HepG2 (cell line): ENCODE measurements at regions not wholly inside any gene's neighbourhood (a gene's known extent, or its start where the extent isn't known, plus 50 kb on each side); places are given as distances from the start of the nearest gene placed in this dataset.

Source experiments
- ATAC-seq: fragments of 200-7000 bp; cut with Tn5 transposase; 3 replicates; pipeline ENCODE4 v1.9.1; 2020; ENCODE audit warnings: mild to moderate bottlenecking, moderate library complexity
- BruUV-seq: library from RNA; stranded (reverse); fragments of 400-500 nt; replicated peaks from 2 replicates; lab custom pipeline; 2021; lab: Mats Ljungman, UMichigan
- CTCF ChIA-PET: fragments of 300-600 bp; formaldehyde crosslinking; extraction: SDS; loops from one replicate; lab custom pipeline; 2021; ENCODE audit warnings: low total read pairs, inconsistent platforms, low intra/inter-chr PET ratio; lab: Yijun Ruan, JAX
- POLR2A ChIA-PET: fragments of 350-600 bp; sonication (Branson Sonifier 250); formaldehyde crosslinking; loops from one replicate; lab custom pipeline; 2020; ENCODE audit warnings: antibody characterized with exemption, inconsistent platforms; lab: Yijun Ruan, JAX
- DNase-seq: peaks from one replicate; pipeline ENCODE4 v3.0.0-alpha.2; 2015; ENCODE audit warnings: low spot score
- FAIRE-seq: peaks from 3 replicates; lab custom pipeline; 2011; peaks lifted over from hg19 to GRCh38; lab: Jason Lieb, UNC
- H2AFZ ChIP-seq: one replicate; pipeline ENCODE4 v1.6.1; 2011; ENCODE audit warnings: low read length, inconsistent platforms
- H3K27ac ChIP-seq: fragments of 300-600 bp; 3 replicates; pipeline ENCODE4 v1.8.0; 2011; ENCODE audit warnings: mixed run types, mild to moderate bottlenecking, mixed read lengths, low read length, inconsistent platforms; ENCODE audit not compliant: insufficient read depth; ENCODE audit errors: extremely low read length
- H3K27me3 ChIP-seq, 2 experiments: fragments of 200-600 bp in 1 of 2; 2 replicates in 1 of 2; 3 replicates in 1 of 2; pipeline versions ENCODE4 v1.6.0 to v1.8.0; 2011; ENCODE audit warnings: low read length in 2 of 2, mild to moderate bottlenecking in 2 of 2, moderate library complexity in 2 of 2, inconsistent platforms in 1 of 2; ENCODE audit not compliant: insufficient read depth in 2 of 2, control insufficient read depth in 1 of 2
- H3K36me3 ChIP-seq, 2 experiments: fragments of 200-600 bp in 1 of 2; replicated peaks in 1 of 2; 2 replicates in 1 of 2; 3 replicates in 1 of 2; pipeline versions ENCODE4 v1.5.1 to v1.8.0; 2011; ENCODE audit warnings: low read length in 2 of 2, inconsistent platforms in 1 of 2; ENCODE audit not compliant: insufficient read depth in 2 of 2, control insufficient read depth in 1 of 2
- H3K4me1 ChIP-seq: 2 replicates; pipeline ENCODE4 v1.5.1; 2012; ENCODE audit warnings: low read length, inconsistent platforms; ENCODE audit not compliant: insufficient read depth
- H3K4me2 ChIP-seq: 2 replicates; pipeline ENCODE4 v1.6.0; 2011; ENCODE audit warnings: low read depth, low read length, inconsistent platforms
- H3K4me3 ChIP-seq, 3 experiments: fragments of 200-600 bp in 1 of 3; sonication (generic), shearing (Covaris generic) in 1 of 3; replicated peaks in 1 of 3; 2 replicates each; pipeline ENCODE4 v1.5.1; 2011 to 2016; ENCODE audit warnings: low read length in 3 of 3, inconsistent platforms in 2 of 3, low read depth in 2 of 3, mild to moderate bottlenecking in 2 of 3, control low read depth in 1 of 3, mixed read lengths in 1 of 3; ENCODE audit not compliant: insufficient read depth in 1 of 3
- H3K79me2 ChIP-seq: one replicate; pipeline ENCODE4 v1.6.1; 2011; ENCODE audit warnings: low read length, inconsistent platforms; ENCODE audit not compliant: insufficient read depth
- H3K9ac ChIP-seq: 2 replicates; pipeline ENCODE4 v1.6.0; 2011; ENCODE audit warnings: mild to moderate bottlenecking, low read depth, low read length, inconsistent platforms; ENCODE audit not compliant: insufficient read depth
- H3K9me3 ChIP-seq: 2 replicates; pipeline ENCODE4 v1.5.1; 2012; ENCODE audit warnings: mild to moderate bottlenecking, low read length
- H4K20me1 ChIP-seq: 2 replicates; pipeline ENCODE4 v1.6.0; 2011; ENCODE audit warnings: inconsistent platforms, mild to moderate bottlenecking, low read length, moderate library complexity; ENCODE audit not compliant: insufficient read depth
- FOXK1 ChIP-seq: sonication (generic); formaldehyde crosslinking; IDR thresholded peaks from 2 replicates; pipeline ENCODE4 v1.4.0; 2020; ENCODE audit warnings: low read depth, missing genetic modification reagents, borderline replicate concordance
- HOXA7 ChIP-seq: sonication (generic); formaldehyde crosslinking; IDR thresholded peaks from 2 replicates; pipeline ENCODE4 v1.8.1; 2022; ENCODE audit warnings: mild to moderate bottlenecking, missing genetic modification reagents, moderate library complexity
- KLF16 ChIP-seq, 2 experiments: sonication (generic) in 1 of 2; formaldehyde crosslinking in 1 of 2; IDR thresholded peaks; 2 replicates each; pipeline versions ENCODE4 v1.6.1 to v1.8.0; 2016 to 2023; ENCODE audit warnings: missing genetic modification reagents in 2 of 2, missing compliant biosample characterization in 1 of 2
- RARA ChIP-seq: IDR thresholded peaks from 2 replicates; pipeline ENCODE4 v1.6.1; 2016; ENCODE audit warnings: missing genetic modification reagents, missing compliant biosample characterization
- RXRA ChIP-seq: sonication (generic); formaldehyde crosslinking; IDR thresholded peaks from 2 replicates; pipeline ENCODE4 v1.5.1; 2020; ENCODE audit warnings: missing genetic modification reagents
- SCMH1 ChIP-seq: sonication (generic); formaldehyde crosslinking; IDR thresholded peaks from 2 replicates; pipeline ENCODE4 v1.9.0; 2021; ENCODE audit warnings: missing genetic modification reagents, mild to moderate bottlenecking, borderline replicate concordance
- TP53 ChIP-seq: sonication (generic); formaldehyde crosslinking; conservative IDR thresholded peaks from 2 replicates; pipeline ENCODE4 v1.4.0; 2020; ENCODE audit warnings: missing genetic modification reagents
- U2AF2 ChIP-seq: fragments of 200-400 bp; formaldehyde crosslinking; IDR thresholded peaks from 2 replicates; pipeline ENCODE4 v1.6.1; 2017; ENCODE audit warnings: low read depth, mild to moderate bottlenecking, low read length
- ZNF326 ChIP-seq: sonication (generic); formaldehyde crosslinking; IDR thresholded peaks from 2 replicates; pipeline ENCODE4 v1.4.0; 2020; ENCODE audit warnings: missing genetic modification reagents, borderline replicate concordance
- ZNF367 ChIP-seq: sonication (generic); formaldehyde crosslinking; IDR thresholded peaks from 2 replicates; pipeline ENCODE4 v1.4.0; 2020; ENCODE audit warnings: missing genetic modification reagents, borderline replicate concordance
- ZNF569 ChIP-seq: sonication (generic); formaldehyde crosslinking; IDR thresholded peaks from 2 replicates; pipeline ENCODE4 v1.5.0; 2020; ENCODE audit warnings: mild to moderate bottlenecking, missing genetic modification reagents, moderate library complexity, borderline replicate concordance
- ZNF841 ChIP-seq: sonication (generic); formaldehyde crosslinking; IDR thresholded peaks from 2 replicates; pipeline ENCODE4 v1.8.1; 2023; ENCODE audit warnings: missing genetic modification reagents, borderline replicate concordance
- WGBS: methylation state at CpG from one replicate; pipeline ENCODE4 v1.1.6; 2017; ENCODE audit warnings: low lambda C conversion rate; 5-methylcytosine and 5-hydroxymethylcytosine counted together
- in situ Hi-C: cut with HindIII; loops from 2 replicates; pipeline ENCODE4 v1.10.0; 2017; ENCODE audit warnings: low pct_unique_long_range_greater_than_20kb; ENCODE audit not compliant: extremely low pct_ligation_motif_present
- intact Hi-C: fragments of 100-400 bp; cut with micrococcal nuclease; formaldehyde crosslinking; loops from one replicate; pipeline ENCODE4 v1.10.0; 2022; ENCODE audit not compliant: unreplicated experiment
- TF ChIP-seq, protein P1 (sequence below): conservative IDR thresholded peaks from 2 replicates; pipeline ENCODE4 v1.6.1; 2018; ENCODE audit warnings: missing genetic modification reagents
- TF ChIP-seq, protein P2 (sequence below): IDR thresholded peaks from 2 replicates; pipeline ENCODE4 v1.6.1; 2016; ENCODE audit warnings: low read depth, borderline replicate concordance
- TF ChIP-seq, protein P3 (sequence below): sonication (generic); formaldehyde crosslinking; IDR thresholded peaks from 2 replicates; pipeline ENCODE4 v1.8.0; 2022; ENCODE audit warnings: mild to moderate bottlenecking, missing genetic modification reagents; ENCODE audit not compliant: insufficient replicate concordance
- TF ChIP-seq, protein P4 (sequence below): sonication (generic); formaldehyde crosslinking; IDR thresholded peaks from 2 replicates; pipeline ENCODE4 v1.4.0; 2020; ENCODE audit warnings: mild to moderate bottlenecking, missing genetic modification reagents
- TF ChIP-seq, protein P5 (sequence below): sonication (generic); formaldehyde crosslinking; IDR thresholded peaks from 2 replicates; pipeline ENCODE4 v1.8.0; 2022; ENCODE audit warnings: mild to moderate bottlenecking, missing genetic modification reagents

DNA sequence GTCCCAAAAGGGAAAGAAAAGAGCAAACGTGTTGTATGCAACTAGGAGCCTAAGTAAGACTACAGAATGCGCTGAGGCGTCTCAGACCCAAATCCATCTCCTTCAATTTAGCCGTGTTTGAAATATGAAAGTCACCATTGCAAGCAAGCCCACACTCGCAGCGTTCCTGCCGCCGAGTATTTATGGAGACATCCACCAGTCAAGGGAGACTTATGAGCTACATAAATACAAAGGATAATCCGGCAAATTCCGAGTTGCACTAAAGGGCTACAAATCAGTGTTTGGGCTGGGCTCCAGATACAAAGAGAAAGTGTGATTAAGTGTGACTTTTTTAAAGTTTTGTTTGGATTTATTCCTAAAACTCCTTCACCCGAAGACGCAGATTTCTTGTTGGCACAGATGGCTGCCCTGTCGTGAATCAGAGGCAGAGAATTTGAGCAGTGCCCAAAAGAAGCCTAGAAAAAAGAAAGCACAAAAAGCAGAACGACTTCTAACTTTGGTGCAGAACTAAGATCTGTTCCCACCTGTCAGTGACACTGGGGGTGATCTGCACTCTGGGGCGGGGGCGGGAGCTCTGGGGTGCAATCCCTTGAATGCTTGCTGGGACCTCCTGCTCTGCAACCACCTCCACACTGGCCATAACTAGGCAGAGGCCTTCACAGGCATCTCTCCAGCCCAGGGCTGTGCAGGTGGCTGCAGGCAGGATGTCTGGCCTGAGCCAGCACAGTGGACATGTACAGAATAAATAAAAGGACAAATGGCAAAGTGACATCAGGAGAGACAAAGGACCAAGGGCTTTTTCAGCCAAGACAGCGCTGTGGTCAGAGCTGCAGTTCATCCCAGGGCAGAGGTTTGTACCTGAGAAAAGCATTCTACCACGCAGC lies 489.7 kb downstream of the NPHP4 start:
- Histone ChIP-seq H2AFZ (no peak overlapping the region), H3K36me3 (no peaks in the 10 kb centered on the region), H4K20me1 (no peaks in the 10 kb centered on the region), H3K79me2 (no peaks in the 10 kb centered on the region), H3K4me2 (no peak overlapping the region), H3K9ac (no peak overlapping the region), H3K27me3 (peaks cover 3 to 41% of the 10 kb centered on the region in 2 experiments; a peak in 4 of 5 replicates), H3K9me3 (no peaks in the 10 kb centered on the region), H3K4me3 (no peak overlapping the region), H3K27ac (no peak overlapping the region), H3K4me1 (no peaks in the 10 kb centered on the region)
- ATAC-seq (no peak), DNase-seq (no peak)
- ChIA-PET CTCF (no interaction called here), POLR2A (no interaction called here)
- 35% methylated on average over 17 of the region's 18 CpGs for WGBS
- in situ Hi-C loops, result no loop called here
- BruUV-seq, result no TSS peak
- intact Hi-C loops, result no loop called here
- no peak for TF ChIP-seq ZNF569 (CRISPR knock-in tag)
- TF ChIP-seq U2AF2, result no peak
- TF ChIP-seq, protein P1, sequence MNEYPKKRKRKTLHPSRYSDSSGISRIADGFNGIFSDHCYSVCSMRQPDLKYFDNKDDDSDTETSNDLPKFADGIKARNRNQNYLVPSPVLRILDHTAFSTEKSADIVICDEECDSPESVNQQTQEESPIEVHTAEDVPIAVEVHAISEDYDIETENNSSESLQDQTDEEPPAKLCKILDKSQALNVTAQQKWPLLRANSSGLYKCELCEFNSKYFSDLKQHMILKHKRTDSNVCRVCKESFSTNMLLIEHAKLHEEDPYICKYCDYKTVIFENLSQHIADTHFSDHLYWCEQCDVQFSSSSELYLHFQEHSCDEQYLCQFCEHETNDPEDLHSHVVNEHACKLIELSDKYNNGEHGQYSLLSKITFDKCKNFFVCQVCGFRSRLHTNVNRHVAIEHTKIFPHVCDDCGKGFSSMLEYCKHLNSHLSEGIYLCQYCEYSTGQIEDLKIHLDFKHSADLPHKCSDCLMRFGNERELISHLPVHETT (CRISPR knock-in tag), result no peak
- TF ChIP-seq, protein P2, sequence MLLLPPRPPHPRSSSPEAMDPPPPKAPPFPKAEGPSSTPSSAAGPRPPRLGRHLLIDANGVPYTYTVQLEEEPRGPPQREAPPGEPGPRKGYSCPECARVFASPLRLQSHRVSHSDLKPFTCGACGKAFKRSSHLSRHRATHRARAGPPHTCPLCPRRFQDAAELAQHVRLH (CRISPR knock-in tag), result no peak
- TF ChIP-seq ZNF841 (CRISPR knock-in tag), result no peak
- TF ChIP-seq, protein P3, sequence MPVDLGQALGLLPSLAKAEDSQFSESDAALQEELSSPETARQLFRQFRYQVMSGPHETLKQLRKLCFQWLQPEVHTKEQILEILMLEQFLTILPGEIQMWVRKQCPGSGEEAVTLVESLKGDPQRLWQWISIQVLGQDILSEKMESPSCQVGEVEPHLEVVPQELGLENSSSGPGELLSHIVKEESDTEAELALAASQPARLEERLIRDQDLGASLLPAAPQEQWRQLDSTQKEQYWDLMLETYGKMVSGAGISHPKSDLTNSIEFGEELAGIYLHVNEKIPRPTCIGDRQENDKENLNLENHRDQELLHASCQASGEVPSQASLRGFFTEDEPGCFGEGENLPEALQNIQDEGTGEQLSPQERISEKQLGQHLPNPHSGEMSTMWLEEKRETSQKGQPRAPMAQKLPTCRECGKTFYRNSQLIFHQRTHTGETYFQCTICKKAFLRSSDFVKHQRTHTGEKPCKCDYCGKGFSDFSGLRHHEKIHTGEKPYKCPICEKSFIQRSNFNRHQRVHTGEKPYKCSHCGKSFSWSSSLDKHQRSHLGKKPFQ (CRISPR knock-in tag), result no peak
- TF ChIP-seq, protein P4, sequence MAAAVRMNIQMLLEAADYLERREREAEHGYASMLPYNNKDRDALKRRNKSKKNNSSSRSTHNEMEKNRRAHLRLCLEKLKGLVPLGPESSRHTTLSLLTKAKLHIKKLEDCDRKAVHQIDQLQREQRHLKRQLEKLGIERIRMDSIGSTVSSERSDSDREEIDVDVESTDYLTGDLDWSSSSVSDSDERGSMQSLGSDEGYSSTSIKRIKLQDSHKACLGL, result no peak
- TF ChIP-seq KLF16 (CRISPR knock-in tag; IDR thresholded peaks at IDR 0.05), result no peak
- TF ChIP-seq, protein P5, sequence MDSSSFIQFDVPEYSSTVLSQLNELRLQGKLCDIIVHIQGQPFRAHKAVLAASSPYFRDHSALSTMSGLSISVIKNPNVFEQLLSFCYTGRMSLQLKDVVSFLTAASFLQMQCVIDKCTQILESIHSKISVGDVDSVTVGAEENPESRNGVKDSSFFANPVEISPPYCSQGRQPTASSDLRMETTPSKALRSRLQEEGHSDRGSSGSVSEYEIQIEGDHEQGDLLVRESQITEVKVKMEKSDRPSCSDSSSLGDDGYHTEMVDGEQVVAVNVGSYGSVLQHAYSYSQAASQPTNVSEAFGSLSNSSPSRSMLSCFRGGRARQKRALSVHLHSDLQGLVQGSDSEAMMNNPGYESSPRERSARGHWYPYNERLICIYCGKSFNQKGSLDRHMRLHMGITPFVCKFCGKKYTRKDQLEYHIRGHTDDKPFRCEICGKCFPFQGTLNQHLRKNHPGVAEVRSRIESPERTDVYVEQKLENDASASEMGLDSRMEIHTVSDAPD (CRISPR knock-in tag), result no peak
- no peak for TF ChIP-seq RXRA (CRISPR knock-in tag)
- TF ChIP-seq HOXA7, result no peak
- no peak for TF ChIP-seq TP53 (CRISPR knock-in tag)
- no peak for TF ChIP-seq ZNF367 (CRISPR knock-in tag)
- no peak for TF ChIP-seq RARA
- TF ChIP-seq FOXK1 (CRISPR knock-in tag), result no peak
- no peak for TF ChIP-seq SCMH1 (CRISPR knock-in tag)
- no peak for TF ChIP-seq ZNF326 (CRISPR knock-in tag)
- TF ChIP-seq, all 625 proteins: peak for 0
- FAIRE-seq, result no peak
